Activated CD4-positive, alpha-beta T cell treated with anti-CD3 and anti-CD28 coated beads, Interleukin-2, Interleukin-4, amounts not matched to agents 100 ng/mL and 50 ng/mL, durations not matched to agents 16 hours and 8 hours (primary cell): ENCODE measurements at regions not wholly inside any gene's neighbourhood (a gene's known extent, or its start where the extent isn't known, plus 50 kb on each side); places are given as distances from the start of the nearest gene placed in this dataset.

Experiments
- DNase-seq: peaks from one replicate; pipeline ENCODE4 v3.0.0-alpha.2; 2020; ENCODE audit warnings: low spot score

DNA sequence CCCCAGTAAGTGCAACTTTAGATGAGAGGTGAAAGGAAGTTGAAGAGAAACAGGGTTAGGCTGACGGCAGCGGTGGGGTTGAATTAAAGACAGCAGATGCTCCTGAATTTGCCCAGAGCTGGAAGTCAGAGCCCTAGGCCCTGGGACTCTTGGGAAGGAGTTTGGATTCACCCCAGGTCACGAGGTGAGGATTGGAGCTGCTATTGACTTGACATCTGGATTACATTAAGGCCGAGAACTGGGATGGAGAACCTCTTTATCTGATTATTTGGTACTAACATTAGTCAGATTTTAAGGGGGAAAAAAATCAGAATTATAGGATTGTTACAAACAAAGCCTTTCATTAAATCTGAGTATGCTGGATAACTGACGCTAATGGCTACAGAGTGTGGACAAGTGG is 367.2 kb downstream of the ZNF536 start:
- no peak for DNase-seq

GRCh38 chr19:30738047-30738446 is 365.9 kb downstream of the ZNF536 start:
- DNase-seq, result no peak

DNA sequence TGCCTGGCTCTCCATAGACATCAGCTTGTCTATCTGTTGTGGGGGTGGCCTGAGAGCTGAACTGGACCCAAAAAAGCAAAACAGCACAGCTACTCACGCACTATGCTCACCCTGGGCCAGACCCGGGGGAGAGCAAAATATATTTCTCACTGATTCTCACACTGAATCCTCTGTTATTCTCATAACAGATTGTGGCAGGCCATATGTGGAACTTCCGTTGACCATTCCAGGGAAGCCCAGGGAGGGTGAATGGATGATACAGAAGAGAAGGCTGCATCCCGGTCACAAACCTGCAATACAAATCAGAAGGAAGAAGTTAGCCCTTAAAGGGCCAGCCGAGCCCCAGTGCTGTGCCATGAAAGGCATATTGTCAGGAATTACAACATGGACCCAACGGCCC is 362.5 kb downstream of the ZNF536 start:
- DNase-seq, result no peak

DNA sequence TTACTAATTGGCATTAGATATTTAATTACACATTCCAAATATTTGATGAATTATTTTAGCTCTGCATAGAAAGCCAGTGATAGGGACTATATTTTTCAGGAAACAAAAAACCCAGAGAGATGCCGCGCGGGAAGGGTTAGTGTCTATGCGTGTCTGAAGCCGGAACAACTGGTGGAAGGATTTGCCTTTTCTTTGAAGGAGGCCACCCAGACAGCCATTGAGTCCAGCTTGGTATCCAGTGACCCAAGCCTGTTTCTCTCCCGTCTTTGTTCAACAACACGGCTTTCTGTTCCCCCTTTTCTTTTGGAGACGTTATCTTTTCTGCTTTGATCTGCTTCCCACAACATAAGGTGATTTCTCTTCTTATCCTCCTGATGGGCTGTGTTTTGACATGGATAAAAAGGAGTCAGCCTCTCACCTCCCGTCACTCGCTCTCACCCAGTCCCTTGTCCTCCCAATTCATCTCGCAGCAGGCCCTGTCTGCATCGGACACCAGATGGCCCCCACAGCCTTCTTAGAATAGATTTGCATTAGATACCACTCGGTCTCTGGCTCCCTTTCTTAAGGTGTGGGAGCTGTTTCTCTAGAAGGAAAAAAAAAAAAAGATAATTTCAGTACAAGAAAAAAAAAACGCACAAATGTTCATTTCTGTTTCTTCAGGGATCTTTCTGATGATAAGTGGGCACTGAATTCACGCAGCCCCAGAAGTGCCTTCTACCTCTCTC is 361.8 kb downstream of the ZNF536 start:
- DNase-seq, result no peak

DNA sequence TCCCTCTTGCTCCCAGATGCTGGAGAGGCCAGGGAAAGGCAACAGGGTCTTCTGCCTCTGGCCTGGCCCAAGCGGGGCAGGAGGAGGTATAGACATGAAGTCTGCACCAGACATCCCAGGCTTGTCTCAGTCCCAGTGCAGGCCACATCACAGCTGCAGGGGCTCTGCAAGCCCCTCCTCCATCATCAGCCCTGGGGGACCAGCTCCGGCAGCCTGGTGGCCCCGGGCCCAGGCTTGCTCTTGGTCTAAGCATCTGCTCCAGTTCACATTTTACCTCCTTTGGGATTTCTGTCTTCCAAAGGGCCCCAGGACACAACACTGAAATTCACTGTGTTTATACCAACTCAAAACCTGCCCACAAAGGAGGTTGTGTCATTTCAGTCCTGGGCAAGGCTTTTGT is 359.4 kb downstream of the ZNF536 start:
- DNase-seq, result no peak

- no peak for DNase-seq
Observed at GRCh38 chr19:30729451-30729850, 357.3 kb downstream of the ZNF536 start.

DNA sequence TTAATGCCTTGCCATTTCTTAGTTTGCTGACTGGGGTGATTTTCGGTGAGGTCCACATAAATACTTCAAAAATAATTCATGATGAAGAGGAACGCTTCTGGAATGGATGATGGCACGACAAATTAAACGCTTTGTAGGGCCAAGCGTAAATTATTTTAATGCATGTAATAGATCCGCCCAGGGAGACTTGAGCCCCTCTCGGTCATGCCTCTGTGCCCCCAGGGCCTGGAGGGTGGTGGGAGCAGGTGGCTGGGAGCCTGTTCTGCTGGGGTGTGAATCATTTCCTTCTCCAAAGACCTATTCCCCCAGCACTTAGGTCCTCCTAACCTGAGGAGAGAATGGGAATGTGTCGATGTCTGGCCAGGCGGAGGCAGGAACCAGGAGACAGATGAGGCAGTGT is 350.6 kb downstream of the ZNF536 start:
- DNase-seq, result no peak

- DNase-seq, result no peak
Observed at GRCh38 chr19:30722186-30722585, 350.0 kb downstream of the ZNF536 start.

GRCh38 chr19:30719999-30720345 is 347.8 kb downstream of the ZNF536 start:
- no peak for DNase-seq

GRCh38 chr19:30719189-30719998 is 347.2 kb downstream of the ZNF536 start:
- peak; percentile 28 for DNase-seq

DNA sequence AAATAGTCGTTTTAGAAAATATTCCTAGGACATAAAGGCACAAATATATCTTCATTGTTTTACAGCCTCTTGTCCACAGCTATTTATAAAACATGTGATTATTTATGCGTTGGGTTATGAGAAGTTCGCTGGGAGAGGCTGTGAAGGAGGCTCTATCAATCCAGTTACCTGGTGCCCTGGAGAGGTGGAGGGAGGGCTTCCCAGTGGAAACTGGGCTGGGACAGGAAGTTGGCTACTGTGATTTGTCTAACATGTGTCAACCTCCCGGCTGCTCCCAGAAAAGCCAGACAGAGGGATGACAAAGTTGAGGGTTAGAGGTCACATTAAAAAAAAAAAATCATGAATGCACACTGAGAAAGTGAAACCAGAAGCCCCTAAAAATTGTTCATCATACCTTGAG is 346.5 kb downstream of the ZNF536 start:
- DNase-seq, result no peak

GRCh38 chr19:30718014-30718413 is 345.8 kb downstream of the ZNF536 start:
- DNase-seq, result no peak

DNA sequence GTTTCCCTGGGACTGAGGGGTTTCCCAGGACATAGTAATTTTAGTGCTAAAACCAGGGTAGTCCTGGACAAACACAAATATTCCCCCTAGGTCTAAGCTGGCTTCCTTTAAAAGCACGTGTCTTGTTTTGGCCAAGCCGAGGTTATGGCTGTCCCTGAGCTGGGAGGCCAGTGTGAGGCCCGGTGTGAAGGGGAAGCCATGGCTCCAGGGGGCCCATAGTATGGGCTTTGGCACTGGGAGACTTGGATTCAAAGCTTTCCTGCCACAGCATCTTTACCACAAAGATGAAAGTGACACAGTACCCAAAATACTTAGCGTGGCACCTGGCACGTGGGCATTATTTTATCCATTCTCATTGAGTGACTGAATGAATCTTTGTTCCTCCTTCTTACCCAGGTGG is 345.2 kb downstream of the ZNF536 start:
- DNase-seq, result no peak

DNA sequence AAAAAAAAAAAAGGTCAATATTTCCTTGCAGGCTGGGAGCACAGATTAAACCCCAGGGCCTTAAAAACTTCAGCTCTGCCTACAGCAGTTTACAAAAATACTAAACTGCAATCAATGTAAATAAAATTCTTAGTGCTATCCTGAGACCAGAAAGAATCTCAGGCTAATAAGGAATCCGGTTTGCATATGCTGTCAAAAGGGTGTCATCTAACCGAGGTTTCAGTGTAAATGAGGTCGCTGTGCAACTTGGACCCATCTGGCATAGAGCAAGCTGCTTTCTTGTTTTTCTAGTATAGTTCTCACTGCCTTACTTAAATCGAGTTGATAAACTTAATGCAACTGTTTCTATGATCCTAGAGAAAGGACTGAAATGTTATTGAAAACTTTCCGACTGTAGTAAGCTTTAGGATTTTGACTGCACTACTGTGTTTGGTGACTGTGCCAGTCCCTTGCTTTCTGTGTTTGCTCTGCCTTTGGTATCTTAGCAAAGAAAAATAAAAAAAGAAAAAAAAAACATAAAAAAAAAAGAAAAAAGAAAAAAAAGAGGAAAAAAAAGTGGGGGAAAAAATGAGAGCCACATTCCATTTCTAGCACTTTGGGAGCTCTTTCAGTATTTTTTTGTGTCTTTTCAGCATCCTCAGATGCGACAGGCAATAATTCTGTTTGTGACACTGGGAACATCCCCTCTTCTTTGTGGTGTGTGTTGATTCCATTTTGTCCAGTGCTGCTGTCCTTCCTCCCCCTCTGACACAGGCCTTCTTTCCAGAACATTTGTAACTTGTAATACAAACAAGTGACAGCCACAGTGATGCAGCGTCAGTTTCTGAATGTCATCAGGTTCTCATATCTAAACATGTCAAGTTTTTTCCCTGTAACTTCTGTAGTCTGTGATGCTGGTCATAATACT is 340.5 kb downstream of the ZNF536 start:
- no peak for DNase-seq

DNA sequence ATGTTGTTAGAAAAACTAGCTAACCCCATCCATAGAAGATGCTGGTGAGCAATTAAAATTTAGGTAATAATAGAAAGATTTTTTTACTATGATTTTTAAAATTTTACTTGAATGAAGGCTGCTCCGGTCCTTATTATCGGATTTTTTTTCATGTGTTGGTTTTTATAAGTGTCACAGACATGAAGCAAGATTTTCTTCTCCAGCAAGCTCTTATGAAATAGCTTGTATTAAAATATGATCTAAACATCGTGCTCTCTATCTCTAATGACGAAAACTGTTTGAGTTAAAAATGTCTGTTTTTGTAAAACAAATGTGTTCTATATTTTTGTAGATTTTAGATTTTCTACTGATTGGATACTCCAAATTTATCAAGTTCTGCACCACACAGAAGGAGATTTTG is 339.6 kb downstream of the ZNF536 start:
- no peak for DNase-seq

DNA sequence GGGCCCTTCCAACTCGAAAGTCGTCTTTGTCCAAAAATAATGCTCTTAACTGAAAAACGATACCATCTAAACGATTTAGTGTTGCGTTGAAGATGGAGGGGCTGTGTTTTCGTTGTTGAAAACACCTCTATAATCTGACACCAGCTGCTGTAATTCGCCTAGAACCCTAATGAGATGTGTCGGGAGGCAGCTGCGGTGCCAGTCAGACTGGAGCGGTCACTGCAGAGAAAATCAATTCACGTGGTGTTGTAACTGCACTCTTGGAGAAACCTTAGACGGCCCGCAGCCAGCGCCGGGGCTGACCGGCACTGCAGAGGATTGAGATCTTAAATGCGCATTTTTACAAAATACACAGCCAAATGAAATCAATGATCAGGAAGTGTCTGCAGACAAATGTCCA is 339.1 kb downstream of the ZNF536 start:
- DNase-seq, result no peak

DNA sequence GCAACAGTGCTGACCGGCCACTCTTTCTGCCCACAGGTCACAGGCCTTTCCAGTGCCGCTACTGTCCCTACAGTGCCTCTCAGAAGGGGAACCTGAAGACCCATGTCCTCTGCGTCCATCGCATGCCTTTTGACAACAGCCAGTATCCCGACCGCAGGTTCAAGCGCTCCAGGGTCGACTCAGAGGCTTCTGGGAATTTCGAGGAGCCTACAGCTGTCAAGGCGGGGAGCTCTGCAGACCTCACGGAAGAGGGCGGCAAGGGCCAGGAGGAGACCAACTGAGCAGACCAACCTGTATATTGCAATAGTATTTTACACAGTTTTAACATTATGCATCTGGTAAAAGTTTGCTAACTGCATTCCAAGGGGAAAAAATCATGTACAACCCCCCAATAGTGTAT is 338.5 kb downstream of the ZNF536 start:
- no peak for DNase-seq

DNA sequence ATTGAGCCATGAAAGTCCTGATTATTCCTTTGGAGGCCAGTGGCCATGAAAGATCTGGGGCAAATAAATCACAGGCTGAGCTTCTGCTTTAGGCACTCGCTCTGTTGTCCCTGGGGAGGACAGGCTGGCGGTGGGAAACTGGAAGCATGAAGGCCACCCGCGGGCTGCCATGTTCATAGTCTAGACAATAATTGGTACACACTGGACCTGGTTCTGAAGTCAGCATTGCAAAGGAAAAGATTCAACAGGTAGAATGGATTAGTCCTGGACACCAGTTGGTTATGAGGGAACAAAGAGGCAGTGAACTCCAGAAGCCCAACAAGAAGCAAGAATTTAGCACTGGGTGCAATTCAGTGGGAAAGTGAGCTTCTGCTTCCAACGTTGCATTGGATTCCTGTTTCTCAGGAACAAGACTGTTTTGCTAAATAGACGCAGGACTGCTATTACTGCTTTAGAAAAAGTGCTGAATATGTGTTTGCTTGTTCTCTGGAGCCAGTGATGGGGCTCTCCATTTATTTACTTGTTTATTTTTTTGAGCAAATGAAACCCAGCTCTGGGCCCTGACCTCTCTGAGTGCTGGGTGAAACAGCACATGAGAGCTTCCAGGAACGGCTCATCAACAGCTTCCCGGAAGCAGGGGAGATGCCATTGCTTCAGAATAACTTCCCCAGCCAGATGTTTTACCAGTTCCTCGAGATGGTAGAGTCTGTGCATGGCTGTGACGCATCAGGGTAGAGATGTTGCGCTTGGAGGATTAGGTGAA is 336.4 kb downstream of the ZNF536 start:
- no peak for DNase-seq

DNA sequence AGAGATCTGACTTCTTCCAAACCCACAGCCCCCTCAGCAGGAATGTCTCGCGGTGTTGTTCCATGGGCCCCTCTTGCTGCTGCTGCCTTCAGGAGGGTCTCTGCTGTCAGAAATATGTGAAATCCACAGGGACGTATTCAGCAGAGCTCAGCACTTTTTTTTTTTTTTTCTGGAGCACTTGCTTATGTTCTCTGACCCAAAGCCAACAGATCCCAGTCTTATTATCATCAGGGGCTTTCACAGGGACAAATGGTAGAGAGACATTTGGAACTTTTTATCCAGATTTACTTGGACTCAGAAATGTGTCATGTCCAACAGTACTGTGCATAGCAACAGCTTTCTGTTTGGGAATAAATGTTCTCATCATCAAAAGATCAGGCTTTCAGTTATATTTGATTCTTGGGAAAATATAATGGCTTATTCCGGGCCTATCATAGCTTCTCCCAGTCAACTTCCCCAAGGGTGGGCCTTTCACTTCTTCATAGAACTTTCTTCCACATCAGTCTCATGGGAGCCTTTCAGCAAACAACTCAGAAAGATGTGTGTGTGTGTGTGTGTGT is 332.7 kb downstream of the ZNF536 start:
- no peak for DNase-seq

- no peak for DNase-seq
Observed at GRCh38 chr19:30703645-30704044, 331.5 kb downstream of the ZNF536 start.

GRCh38 chr19:30701178-30701577 is 329.0 kb downstream of the ZNF536 start:
- no peak for DNase-seq

DNA sequence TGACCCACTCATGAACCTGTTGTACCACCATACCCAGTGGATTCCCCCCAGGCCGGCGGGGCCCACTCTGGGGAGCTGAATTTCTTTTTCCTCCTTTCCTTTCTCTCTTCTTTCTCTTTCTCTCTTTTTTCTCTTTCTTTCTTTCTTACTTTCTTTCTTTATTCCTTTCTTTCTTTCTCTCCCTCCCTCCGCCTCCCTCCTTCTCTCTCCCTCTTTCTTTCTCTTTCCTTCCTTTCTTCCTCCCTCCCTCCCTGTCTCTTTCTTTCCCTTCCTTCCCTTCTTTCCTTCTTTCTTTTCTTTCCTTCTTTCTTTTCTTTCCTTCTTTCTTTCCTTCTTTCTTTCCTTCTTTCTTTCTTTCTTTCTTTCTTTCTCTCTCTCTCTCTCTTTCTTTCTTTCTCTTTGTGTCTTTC is 327.7 kb downstream of the ZNF536 start:
- DNase-seq, result no peak
